ENCODE measurements at regions not wholly inside any gene's neighbourhood (a gene's known extent, or its start where the extent isn't known, plus 50 kb on each side); places are given as distances from the start of the nearest gene placed in this dataset.
"Not testable (repeated sequence)": the region's sequence is repeated elsewhere in the genome, so short reads cannot be mapped to it uniquely, and the experiment has no call there.

GRCh38 chr3:690770-691169 lies 402.1 kb upstream of the CNTN6 start:
- peaks cover 22% of the 10 kb centered on the region for H3K9me3 Mint-ChIP-seq (ENCODE audit: insufficient read depth)
- no peaks in the 10 kb centered on the region for H3K36me3 Mint-ChIP-seq (ENCODE audit: low read depth)
- no peaks in the 10 kb centered on the region for H3K27me3 Mint-ChIP-seq (ENCODE audit: low read depth)
- DNase-seq (no peak), ATAC-seq (no peak)
- ChIA-PET CTCF (no interaction called here), POLR2A (no interaction called here)
- H3K27ac Mint-ChIP-seq = no peak overlapping the region
- no peak overlapping the region for H3K4me3 Mint-ChIP-seq
- no peaks in the 10 kb centered on the region for H3K4me1 Mint-ChIP-seq (ENCODE audit: low read depth)

GRCh38 chr3:700514-700913 lies 392.3 kb upstream of the CNTN6 start:
- no peaks in the 10 kb centered on the region for H3K27me3 Mint-ChIP-seq (ENCODE audit: low read depth)
- H3K9me3 Mint-ChIP-seq (ENCODE audit: insufficient read depth) = peaks cover 19% of the 10 kb centered on the region
- H3K27ac Mint-ChIP-seq = no peak overlapping the region
- ChIA-PET CTCF (no interaction called here), POLR2A (no interaction called here)
- H3K4me3 Mint-ChIP-seq = no peak overlapping the region
- no peak for DNase-seq
- H3K36me3 Mint-ChIP-seq (ENCODE audit: low read depth) = no peaks in the 10 kb centered on the region
- ATAC-seq = no peak
- no peaks in the 10 kb centered on the region for H3K4me1 Mint-ChIP-seq (ENCODE audit: low read depth)

- Mint-ChIP-seq H3K9me3 (ENCODE audit: insufficient read depth) (peaks cover 21% of the 10 kb centered on the region), H3K4me3 (no peak overlapping the region), H3K27ac (no peak overlapping the region), H3K27me3 (ENCODE audit: low read depth) (no peaks in the 10 kb centered on the region), H3K36me3 (ENCODE audit: low read depth) (no peaks in the 10 kb centered on the region), H3K4me1 (ENCODE audit: low read depth) (no peaks in the 10 kb centered on the region)
- CTCF ChIA-PET = no interaction called here
- DNase-seq (no peak), ATAC-seq (no peak)
- POLR2A ChIA-PET = no interaction called here
These were observed 385.8 kb upstream of the CNTN6 start for GRCh38 chr3:707041-707440.

GRCh38 chr3:713006-713621 lies 379.7 kb upstream of the CNTN6 start:
- Mint-ChIP-seq H3K4me3 (no peak overlapping the region), H3K9me3 (ENCODE audit: insufficient read depth) (peaks cover 15% of the 10 kb centered on the region), H3K27me3 (ENCODE audit: low read depth) (no peaks in the 10 kb centered on the region), H3K36me3 (ENCODE audit: low read depth) (no peaks in the 10 kb centered on the region), H3K4me1 (ENCODE audit: low read depth) (no peaks in the 10 kb centered on the region), H3K27ac (no peak overlapping the region)
- POLR2A ChIA-PET = no interaction called here
- ATAC-seq (no peak), DNase-seq (no peak)
- CTCF ChIA-PET = no interaction called here

- peaks cover 12% of the 10 kb centered on the region for H3K9me3 Mint-ChIP-seq (ENCODE audit: insufficient read depth)
- ChIA-PET CTCF (no interaction called here), POLR2A (no interaction called here)
- ATAC-seq (no peak), DNase-seq (no peak)
- H3K27ac Mint-ChIP-seq = no peak overlapping the region
- no peaks in the 10 kb centered on the region for H3K27me3 Mint-ChIP-seq (ENCODE audit: low read depth)
- no peaks in the 10 kb centered on the region for H3K36me3 Mint-ChIP-seq (ENCODE audit: low read depth)
- no peaks in the 10 kb centered on the region for H3K4me1 Mint-ChIP-seq (ENCODE audit: low read depth)
- H3K4me3 Mint-ChIP-seq = no peak overlapping the region
These were observed 378.7 kb upstream of the CNTN6 start for GRCh38 chr3:713947-714620.

- no peaks in the 10 kb centered on the region for H3K27me3 Mint-ChIP-seq (ENCODE audit: low read depth)
- no peak for ATAC-seq
- no peak for DNase-seq
- no peak overlapping the region for H3K4me3 Mint-ChIP-seq
- H3K4me1 Mint-ChIP-seq (ENCODE audit: low read depth) = no peaks in the 10 kb centered on the region
- peaks cover 3% of the 10 kb centered on the region for H3K9me3 Mint-ChIP-seq (ENCODE audit: insufficient read depth)
- H3K27ac Mint-ChIP-seq = no peak overlapping the region
- POLR2A ChIA-PET = no interaction called here
- H3K36me3 Mint-ChIP-seq (ENCODE audit: low read depth) = no peaks in the 10 kb centered on the region
- CTCF ChIA-PET = no interaction called here
These were observed 371.7 kb upstream of the CNTN6 start for GRCh38 chr3:721086-721485.

- CTCF ChIA-PET = no interaction called here
- H3K27me3 Mint-ChIP-seq (ENCODE audit: low read depth) = no peaks in the 10 kb centered on the region
These were observed 360.4 kb upstream of the CNTN6 start for GRCh38 chr3:732326-732928.

GRCh38 chr3:733313-733712 lies 359.5 kb upstream of the CNTN6 start:
- Mint-ChIP-seq H3K9me3 (ENCODE audit: insufficient read depth) (peaks cover 10% of the 10 kb centered on the region), H3K4me3 (no peak overlapping the region), H3K4me1 (ENCODE audit: low read depth) (no peaks in the 10 kb centered on the region), H3K27me3 (ENCODE audit: low read depth) (no peaks in the 10 kb centered on the region), H3K27ac (no peak overlapping the region), H3K36me3 (ENCODE audit: low read depth) (no peaks in the 10 kb centered on the region)
- ChIA-PET POLR2A (no interaction called here), CTCF (no interaction called here)
- DNase-seq (no peak), ATAC-seq (no peak)

More at GRCh38 chr3:732326-732928, 360.4 kb upstream of the CNTN6 start:
- no peak for DNase-seq
- no peaks in the 10 kb centered on the region for H3K36me3 Mint-ChIP-seq (ENCODE audit: low read depth)
- POLR2A ChIA-PET = no interaction called here
- no peak overlapping the region for H3K27ac Mint-ChIP-seq
- H3K9me3 Mint-ChIP-seq (ENCODE audit: insufficient read depth) = peaks cover 10% of the 10 kb centered on the region
- H3K4me3 Mint-ChIP-seq = no peak overlapping the region
- ATAC-seq = no peak
- H3K4me1 Mint-ChIP-seq (ENCODE audit: low read depth) = no peaks in the 10 kb centered on the region

GRCh38 chr3:757711-758110 lies 335.1 kb upstream of the CNTN6 start:
- Mint-ChIP-seq H3K4me3 (no peak overlapping the region), H3K4me1 (ENCODE audit: low read depth) (no peaks in the 10 kb centered on the region), H3K27me3 (ENCODE audit: low read depth) (no peaks in the 10 kb centered on the region), H3K9me3 (ENCODE audit: insufficient read depth) (peaks cover 14% of the 10 kb centered on the region), H3K36me3 (ENCODE audit: low read depth) (no peaks in the 10 kb centered on the region), H3K27ac (no peak overlapping the region)
- POLR2A ChIA-PET = no interaction called here
- no peak for ATAC-seq
- CTCF ChIA-PET = no interaction called here
- DNase-seq = no peak

- peaks cover 7% of the 10 kb centered on the region for H3K9me3 Mint-ChIP-seq (ENCODE audit: insufficient read depth)
- ChIA-PET CTCF (no interaction called here), POLR2A (no interaction called here)
- DNase-seq = no peak
- H3K36me3 Mint-ChIP-seq (ENCODE audit: low read depth) = no peaks in the 10 kb centered on the region
- ATAC-seq = no peak
- H3K27ac Mint-ChIP-seq = no peak overlapping the region
- no peaks in the 10 kb centered on the region for H3K4me1 Mint-ChIP-seq (ENCODE audit: low read depth)
- no peaks in the 10 kb centered on the region for H3K27me3 Mint-ChIP-seq (ENCODE audit: low read depth)
- no peak overlapping the region for H3K4me3 Mint-ChIP-seq
These were observed 333.7 kb upstream of the CNTN6 start for GRCh38 chr3:759106-759505.

GRCh38 chr3:773433-773832 lies 319.4 kb upstream of the CNTN6 start:
- H3K27me3 Mint-ChIP-seq (ENCODE audit: low read depth); POLR2A ChIA-PET; H3K27ac Mint-ChIP-seq; H3K36me3 Mint-ChIP-seq (ENCODE audit: low read depth); CTCF ChIA-PET; ATAC-seq; DNase-seq; H3K4me3 Mint-ChIP-seq; H3K4me1 Mint-ChIP-seq (ENCODE audit: low read depth): not testable (repeated sequence)
- H3K9me3 Mint-ChIP-seq (ENCODE audit: insufficient read depth) = peaks cover 11% of the 10 kb centered on the region

- Mint-ChIP-seq H3K27me3 (ENCODE audit: low read depth) (no peaks in the 10 kb centered on the region), H3K4me3 (no peak overlapping the region), H3K4me1 (ENCODE audit: low read depth) (no peaks in the 10 kb centered on the region), H3K9me3 (ENCODE audit: insufficient read depth) (peaks cover 9% of the 10 kb centered on the region), H3K36me3 (ENCODE audit: low read depth) (no peaks in the 10 kb centered on the region), H3K27ac (no peak overlapping the region)
- ChIA-PET POLR2A (interaction anchor here (0.7 kb wide), 1 partner anchor 89 kb away, joined by 3 read pairs; no protein-coding TSS in a partner anchor), CTCF (no interaction called here)
- DNase-seq = no peak
- no peak for ATAC-seq
These were observed 317.5 kb upstream of the CNTN6 start for GRCh38 chr3:775178-775880.
